ENCODE measurements at regions not wholly inside any gene's neighbourhood (a gene's known extent, or its start where the extent isn't known, plus 50 kb on each side); places are given as distances from the start of the nearest gene placed in this dataset.

DNA sequence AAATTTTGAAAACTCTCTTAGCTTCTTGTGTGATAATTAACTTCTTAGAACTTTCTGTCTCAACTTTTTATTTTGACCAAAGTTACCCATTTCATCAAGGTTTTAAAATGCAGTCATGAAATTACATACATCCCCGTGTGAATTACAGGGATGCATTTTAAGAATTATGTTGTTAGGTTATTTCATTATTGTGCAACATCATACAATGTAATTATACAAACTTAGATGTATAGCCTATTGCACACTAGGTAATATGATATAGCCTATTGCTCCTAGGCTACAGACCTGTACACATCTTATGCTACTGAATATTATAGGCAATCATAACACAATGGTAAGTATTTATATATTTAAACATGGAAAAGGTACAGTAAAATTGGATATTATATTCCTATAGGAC lies 228.1 kb upstream of the C11orf87 start:
- DNase-seq (ENCODE audit: extremely low spot score), result no peak
- H3K36me3 ChIP-seq (ENCODE audit: insufficient read depth), result no peaks in the 10 kb centered on the region
- WGBS, result 75% methylated on average over 1 of the region's 1 CpG
- H3K27ac ChIP-seq (ENCODE audit: low read depth), result no peak overlapping the region
- no peaks in the 10 kb centered on the region for H3K4me1 ChIP-seq (ENCODE audit: insufficient read depth)
- no peak overlapping the region for H3K4me3 ChIP-seq (ENCODE audit: low read depth, low read length)

GRCh38 chr11:109196016-109196415 lies 226.0 kb upstream of the C11orf87 start:
- WGBS, result 58% methylated on average over 2 of the region's 2 CpGs
- H3K27ac ChIP-seq (ENCODE audit: low read depth), result no peak overlapping the region
- no peak overlapping the region for H3K4me3 ChIP-seq (ENCODE audit: low read depth, low read length)
- H3K4me1 ChIP-seq (ENCODE audit: insufficient read depth), result no peaks in the 10 kb centered on the region
- H3K36me3 ChIP-seq (ENCODE audit: insufficient read depth), result no peaks in the 10 kb centered on the region
- no peak for DNase-seq (ENCODE audit: extremely low spot score)

GRCh38 chr11:109197656-109198055 lies 224.3 kb upstream of the C11orf87 start:
- H3K27ac ChIP-seq (ENCODE audit: low read depth), result no peak overlapping the region
- H3K4me3 ChIP-seq (ENCODE audit: low read depth, low read length), result no peak overlapping the region
- DNase-seq (ENCODE audit: extremely low spot score), result no peak
- H3K4me1 ChIP-seq (ENCODE audit: insufficient read depth), result no peaks in the 10 kb centered on the region
- WGBS, result 79% methylated on average over 1 of the region's 1 CpG
- H3K36me3 ChIP-seq (ENCODE audit: insufficient read depth), result no peaks in the 10 kb centered on the region

DNA sequence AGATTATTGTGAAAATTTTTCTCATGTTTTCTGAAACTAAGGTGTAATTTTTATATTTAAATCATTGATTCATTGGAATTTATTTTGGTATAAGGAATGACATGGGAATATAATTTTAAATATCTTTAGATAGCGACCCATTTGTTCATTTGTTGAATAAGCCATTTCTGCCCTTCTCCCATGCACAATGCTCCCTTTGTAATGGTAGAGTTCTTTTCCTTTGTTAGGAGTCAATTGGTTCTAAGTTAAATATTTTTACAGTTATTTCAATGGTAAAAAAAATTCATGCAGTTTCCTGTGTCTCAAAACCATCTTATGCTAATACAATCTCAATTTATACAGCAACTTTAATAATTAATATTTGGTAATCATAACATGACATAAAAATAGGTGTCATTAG lies 218.8 kb upstream of the C11orf87 start:
- H3K27ac ChIP-seq (ENCODE audit: low read depth), result no peak overlapping the region
- no peaks in the 10 kb centered on the region for H3K36me3 ChIP-seq (ENCODE audit: insufficient read depth)
- H3K4me3 ChIP-seq (ENCODE audit: low read depth, low read length), result no peak overlapping the region
- no peaks in the 10 kb centered on the region for H3K4me1 ChIP-seq (ENCODE audit: insufficient read depth)
- no peak for DNase-seq (ENCODE audit: extremely low spot score)
- 80% methylated on average over 1 of the region's 1 CpG for WGBS

DNA sequence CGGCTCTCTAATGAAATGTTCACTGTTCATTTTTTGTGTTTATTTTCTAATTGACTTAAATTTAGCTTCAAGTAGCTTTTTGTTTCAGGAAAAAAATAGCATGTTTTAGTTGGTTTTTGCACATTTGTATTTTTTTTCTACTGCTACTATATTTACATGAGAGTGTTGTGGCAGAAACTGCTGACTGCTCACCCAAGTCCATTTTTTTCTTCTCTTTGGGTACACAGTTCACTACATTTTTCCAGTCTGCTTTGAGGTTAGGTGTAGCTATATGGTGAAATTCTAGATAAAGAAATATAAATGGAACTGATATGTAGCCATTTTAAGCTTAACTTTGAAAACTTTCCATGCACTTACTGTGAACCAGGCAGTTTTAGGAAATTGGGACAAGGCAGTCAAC lies 216.7 kb upstream of the C11orf87 start:
- DNase-seq (ENCODE audit: extremely low spot score), result no peak
- no peak overlapping the region for H3K4me3 ChIP-seq (ENCODE audit: low read depth, low read length)
- no peaks in the 10 kb centered on the region for H3K4me1 ChIP-seq (ENCODE audit: insufficient read depth)
- 83% methylated on average over 1 of the region's 1 CpG for WGBS
- no peak overlapping the region for H3K27ac ChIP-seq (ENCODE audit: low read depth)
- H3K36me3 ChIP-seq (ENCODE audit: insufficient read depth), result no peaks in the 10 kb centered on the region

DNA sequence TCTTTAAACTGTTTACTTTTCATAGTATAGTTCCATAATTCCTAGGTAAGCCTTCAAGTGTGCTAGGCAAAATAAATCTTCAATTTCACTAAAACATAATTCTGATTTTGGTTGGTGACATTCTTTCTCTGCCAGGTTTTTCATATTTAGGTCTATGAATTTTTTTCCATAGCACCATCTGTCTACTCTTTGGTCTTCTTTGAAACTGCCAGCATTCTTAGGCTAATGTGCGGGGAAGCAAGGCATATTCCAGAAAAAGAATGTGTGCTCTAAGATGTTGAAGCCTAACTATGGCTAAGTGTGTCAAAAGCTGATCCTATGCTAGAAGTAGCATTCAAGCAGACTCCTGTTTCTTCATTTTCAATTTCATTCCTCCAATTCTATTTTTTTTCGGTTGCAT lies 213.9 kb upstream of the C11orf87 start:
- 66% methylated on average over 2 of the region's 2 CpGs for WGBS
- Histone ChIP-seq H3K27ac (ENCODE audit: low read depth) (no peak overlapping the region), H3K36me3 (ENCODE audit: insufficient read depth) (no peaks in the 10 kb centered on the region), H3K4me1 (ENCODE audit: insufficient read depth) (no peaks in the 10 kb centered on the region), H3K4me3 (ENCODE audit: low read depth, low read length) (no peak overlapping the region)
- no peak for DNase-seq (ENCODE audit: extremely low spot score)

DNA sequence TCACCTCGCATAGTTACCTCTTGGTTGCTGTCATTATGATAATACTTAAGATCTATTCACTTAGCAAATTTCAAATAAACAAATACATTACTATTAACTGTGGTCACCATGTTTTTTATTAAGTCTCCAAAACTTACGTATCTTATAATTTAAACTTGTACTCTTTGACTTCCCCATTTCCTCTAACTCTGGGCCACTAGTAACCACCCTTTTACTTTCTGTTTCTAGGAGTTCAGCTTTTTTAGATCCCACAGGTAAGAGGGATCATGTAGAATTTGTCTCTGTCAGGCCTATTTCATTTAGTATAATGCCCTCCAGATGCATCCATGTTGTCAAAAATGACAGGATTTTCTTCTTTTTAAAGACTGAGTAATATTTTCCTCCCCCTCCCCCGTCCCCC lies 212.4 kb upstream of the C11orf87 start:
- Histone ChIP-seq H3K27ac (ENCODE audit: low read depth) (no peak overlapping the region), H3K4me1 (ENCODE audit: insufficient read depth) (no peaks in the 10 kb centered on the region), H3K4me3 (ENCODE audit: low read depth, low read length) (no peak overlapping the region), H3K36me3 (ENCODE audit: insufficient read depth) (no peaks in the 10 kb centered on the region)
- WGBS, result 83% methylated on average over 3 of the region's 3 CpGs
- DNase-seq (ENCODE audit: extremely low spot score), result no peak

- H3K4me1 ChIP-seq (ENCODE audit: insufficient read depth), result no peaks in the 10 kb centered on the region
- no peak for DNase-seq (ENCODE audit: extremely low spot score)
- no peak overlapping the region for H3K27ac ChIP-seq (ENCODE audit: low read depth)
- H3K36me3 ChIP-seq (ENCODE audit: insufficient read depth), result no peaks in the 10 kb centered on the region
- WGBS, result 91% methylated on average over 5 of the region's 5 CpGs
- no peak overlapping the region for H3K4me3 ChIP-seq (ENCODE audit: low read depth, low read length)
These were observed 200.8 kb upstream of the C11orf87 start for GRCh38 chr11:109221190-109221589.

DNA sequence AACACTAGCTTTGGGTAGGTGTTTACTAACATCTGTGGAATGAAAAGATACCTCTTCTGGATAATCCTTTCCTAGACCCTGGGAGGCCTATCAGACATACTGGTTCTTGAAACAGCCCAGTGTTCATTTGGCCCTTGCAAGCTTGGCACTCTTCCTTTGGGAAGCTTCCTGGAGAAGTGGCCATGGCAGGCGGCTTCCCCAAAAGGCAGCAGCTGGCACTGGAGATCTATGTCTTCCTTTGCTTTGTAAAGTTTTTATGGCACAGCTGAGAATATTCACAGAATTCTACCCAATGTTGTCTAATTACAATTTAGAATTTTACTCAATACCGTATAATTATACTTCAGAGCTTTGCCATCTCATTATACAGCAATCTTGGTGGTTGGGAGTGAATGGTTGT lies 199.2 kb upstream of the C11orf87 start:
- no peak for DNase-seq (ENCODE audit: extremely low spot score)
- H3K4me1 ChIP-seq (ENCODE audit: insufficient read depth), result no peaks in the 10 kb centered on the region
- H3K27ac ChIP-seq (ENCODE audit: low read depth), result no peak overlapping the region
- 90% methylated on average over 2 of the region's 2 CpGs for WGBS
- H3K36me3 ChIP-seq (ENCODE audit: insufficient read depth), result no peaks in the 10 kb centered on the region
- H3K4me3 ChIP-seq (ENCODE audit: low read depth, low read length), result no peak overlapping the region

GRCh38 chr11:109223451-109223850 lies 198.5 kb upstream of the C11orf87 start:
- DNase-seq (ENCODE audit: extremely low spot score), result no peak
- no peak overlapping the region for H3K27ac ChIP-seq (ENCODE audit: low read depth)

DNA sequence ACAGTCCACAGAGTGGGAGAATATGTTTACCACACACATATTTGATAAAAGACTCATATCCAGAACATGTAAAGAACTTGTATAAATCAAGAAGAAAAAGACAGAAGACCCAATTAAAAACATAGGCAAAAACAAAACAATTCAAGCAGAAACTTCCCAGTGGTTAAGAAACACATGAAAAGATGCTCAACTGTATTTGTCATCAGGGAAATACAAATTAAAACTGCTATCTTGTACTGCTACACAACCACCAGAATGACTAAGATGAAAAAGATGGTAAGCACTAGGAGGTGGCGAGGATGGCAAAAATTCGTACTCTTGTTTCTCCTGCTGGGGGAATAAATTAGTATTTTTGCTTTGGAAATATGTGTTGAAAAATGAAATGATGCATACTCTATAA lies 192.3 kb upstream of the C11orf87 start:
- no peak for DNase-seq (ENCODE audit: extremely low spot score)
- WGBS, result 85% methylated on average over 2 of the region's 2 CpGs
- no peaks in the 10 kb centered on the region for H3K36me3 ChIP-seq (ENCODE audit: insufficient read depth)

More at GRCh38 chr11:109223451-109223850, 198.5 kb upstream of the C11orf87 start:
- H3K36me3 ChIP-seq (ENCODE audit: insufficient read depth), result no peaks in the 10 kb centered on the region
- H3K4me1 ChIP-seq (ENCODE audit: insufficient read depth), result no peaks in the 10 kb centered on the region
- H3K4me3 ChIP-seq (ENCODE audit: low read depth, low read length), result no peak overlapping the region

DNA sequence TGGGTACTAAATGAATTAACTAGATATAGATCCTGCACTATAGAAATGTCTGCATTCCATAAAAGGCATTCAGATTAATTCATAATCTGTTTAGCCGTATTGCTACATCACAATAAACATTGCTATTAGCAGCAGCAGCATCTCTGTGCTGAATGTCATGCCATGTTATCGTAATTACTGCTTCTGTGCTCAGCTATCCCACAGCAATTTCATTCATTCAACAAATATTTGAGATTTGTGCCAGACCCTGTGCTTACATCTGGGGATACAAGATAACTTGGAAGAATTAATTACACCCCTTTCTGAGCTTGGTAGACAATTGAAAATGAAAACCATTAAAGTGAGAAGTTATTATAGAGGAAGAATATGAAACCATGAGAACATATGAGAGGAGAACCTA lies 185.8 kb upstream of the C11orf87 start:
- WGBS, result 80% methylated on average over 2 of the region's 2 CpGs
- H3K27ac ChIP-seq (ENCODE audit: low read depth), result no peak overlapping the region
- no peaks in the 10 kb centered on the region for H3K36me3 ChIP-seq (ENCODE audit: insufficient read depth)
- H3K4me3 ChIP-seq (ENCODE audit: low read depth, low read length), result no peak overlapping the region
- DNase-seq (ENCODE audit: extremely low spot score), result no peak
- no peaks in the 10 kb centered on the region for H3K4me1 ChIP-seq (ENCODE audit: insufficient read depth)

More for the DNA sequence above, 192.3 kb upstream of the C11orf87 start:
- Histone ChIP-seq H3K27ac (ENCODE audit: low read depth) (no peak overlapping the region), H3K4me3 (ENCODE audit: low read depth, low read length) (no peak overlapping the region), H3K4me1 (ENCODE audit: insufficient read depth) (no peaks in the 10 kb centered on the region)

- Histone ChIP-seq H3K36me3 (ENCODE audit: insufficient read depth) (no peaks in the 10 kb centered on the region), H3K4me1 (ENCODE audit: insufficient read depth) (no peaks in the 10 kb centered on the region), H3K4me3 (ENCODE audit: low read depth, low read length) (no peak overlapping the region), H3K27ac (ENCODE audit: low read depth) (no peak overlapping the region)
- DNase-seq (ENCODE audit: extremely low spot score), result no peak
- WGBS, result 41% methylated on average over 1 of the region's 1 CpG
These were observed 185.3 kb upstream of the C11orf87 start for GRCh38 chr11:109236696-109237095.

DNA sequence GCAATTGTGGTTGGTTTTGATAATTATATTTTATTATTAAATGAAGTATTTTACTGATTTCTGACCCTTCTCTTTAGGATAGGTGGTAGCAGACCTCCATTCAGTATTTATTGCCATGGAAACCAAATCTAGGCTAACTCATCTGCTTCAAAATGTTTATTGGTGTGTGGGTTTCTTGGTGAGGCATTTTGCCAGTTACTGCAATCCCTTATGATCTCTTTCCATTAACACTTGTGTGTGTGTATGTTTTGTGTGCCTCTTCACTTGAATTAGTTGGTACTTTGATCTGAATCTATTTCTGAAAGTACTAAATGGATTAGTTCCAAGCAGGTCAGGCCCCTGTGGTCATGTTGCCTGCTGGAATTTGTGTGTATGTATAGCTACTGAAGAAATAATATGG lies 184.4 kb upstream of the C11orf87 start:
- H3K4me3 ChIP-seq (ENCODE audit: low read depth, low read length), result no peak overlapping the region
- H3K4me1 ChIP-seq (ENCODE audit: insufficient read depth), result no peaks in the 10 kb centered on the region
- no peak for DNase-seq (ENCODE audit: extremely low spot score)
- no peak overlapping the region for H3K27ac ChIP-seq (ENCODE audit: low read depth)
- no peaks in the 10 kb centered on the region for H3K36me3 ChIP-seq (ENCODE audit: insufficient read depth)

GRCh38 chr11:109241988-109242536 lies 179.9 kb upstream of the C11orf87 start:
- no peaks in the 10 kb centered on the region for H3K4me1 ChIP-seq (ENCODE audit: insufficient read depth)
- no peak overlapping the region for H3K4me3 ChIP-seq (ENCODE audit: low read depth, low read length)
- no peak for DNase-seq (ENCODE audit: extremely low spot score)
- no peak overlapping the region for H3K27ac ChIP-seq (ENCODE audit: low read depth)
- no peaks in the 10 kb centered on the region for H3K36me3 ChIP-seq (ENCODE audit: insufficient read depth)
- WGBS, result 57% methylated on average over 3 of the region's 3 CpGs

Measured in urinary bladder (tissue), 3 donors.